ENCODE measurements at regions not wholly inside any gene's neighbourhood (a gene's known extent, or its start where the extent isn't known, plus 50 kb on each side); places are given as distances from the start of the nearest gene placed in this dataset.
"Not testable (repeated sequence)": the region's sequence is repeated elsewhere in the genome, so short reads cannot be mapped to it uniquely, and the experiment has no call there.

DNA sequence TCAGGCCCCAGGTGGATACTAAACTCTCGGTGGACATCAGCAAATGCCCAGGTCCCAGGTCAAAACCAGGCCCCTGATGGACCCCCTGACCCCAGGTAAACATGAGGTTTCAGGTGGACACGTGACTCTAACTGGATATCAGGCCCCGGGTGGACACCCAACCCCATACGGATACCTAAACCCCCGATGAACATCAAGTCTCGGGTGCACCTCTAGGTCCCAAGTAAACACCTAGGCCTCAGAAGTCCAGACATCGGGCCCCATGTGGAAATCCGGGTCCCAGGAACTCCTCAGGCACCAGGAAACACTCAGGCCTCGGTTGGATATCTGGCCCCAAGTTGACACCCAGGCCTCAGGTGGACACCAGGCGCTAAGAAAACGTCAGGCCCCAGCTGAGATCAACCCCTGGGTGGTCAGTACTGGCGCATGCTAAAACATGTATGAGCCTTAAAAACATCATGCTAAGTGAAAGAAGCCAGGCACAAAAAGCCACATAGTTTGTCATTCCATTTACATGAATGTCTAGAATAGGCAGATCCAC is 54.4 kb upstream of the SEPTIN5 start:
- FAIRE-seq: no peak
- Histone ChIP-seq H3K36me3 (ENCODE audit: control insufficient read depth, insufficient read depth, low read length) (no peaks in the 10 kb centered on the region), H3K4me3 (ENCODE audit: low read depth, low read length) (no peak overlapping the region), H3K27me3 (ENCODE audit: control insufficient read depth, insufficient read depth, low read length) (no peaks in the 10 kb centered on the region)
- DNase-seq (ENCODE audit: low read depth): no peak
- TF ChIP-seq, protein P1, sequence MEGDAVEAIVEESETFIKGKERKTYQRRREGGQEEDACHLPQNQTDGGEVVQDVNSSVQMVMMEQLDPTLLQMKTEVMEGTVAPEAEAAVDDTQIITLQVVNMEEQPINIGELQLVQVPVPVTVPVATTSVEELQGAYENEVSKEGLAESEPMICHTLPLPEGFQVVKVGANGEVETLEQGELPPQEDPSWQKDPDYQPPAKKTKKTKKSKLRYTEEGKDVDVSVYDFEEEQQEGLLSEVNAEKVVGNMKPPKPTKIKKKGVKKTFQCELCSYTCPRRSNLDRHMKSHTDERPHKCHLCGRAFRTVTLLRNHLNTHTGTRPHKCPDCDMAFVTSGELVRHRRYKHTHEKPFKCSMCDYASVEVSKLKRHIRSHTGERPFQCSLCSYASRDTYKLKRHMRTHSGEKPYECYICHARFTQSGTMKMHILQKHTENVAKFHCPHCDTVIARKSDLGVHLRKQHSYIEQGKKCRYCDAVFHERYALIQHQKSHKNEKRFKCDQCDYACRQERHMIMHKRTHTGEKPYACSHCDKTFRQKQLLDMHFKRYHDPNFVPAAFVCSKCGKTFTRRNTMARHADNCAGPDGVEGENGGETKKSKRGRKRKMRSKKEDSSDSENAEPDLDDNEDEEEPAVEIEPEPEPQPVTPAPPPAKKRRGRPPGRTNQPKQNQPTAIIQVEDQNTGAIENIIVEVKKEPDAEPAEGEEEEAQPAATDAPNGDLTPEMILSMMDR (IDR thresholded peaks at IDR 0.05; ENCODE audit: insufficient read depth, low read length, severe bottlenecking): no peak

DNA sequence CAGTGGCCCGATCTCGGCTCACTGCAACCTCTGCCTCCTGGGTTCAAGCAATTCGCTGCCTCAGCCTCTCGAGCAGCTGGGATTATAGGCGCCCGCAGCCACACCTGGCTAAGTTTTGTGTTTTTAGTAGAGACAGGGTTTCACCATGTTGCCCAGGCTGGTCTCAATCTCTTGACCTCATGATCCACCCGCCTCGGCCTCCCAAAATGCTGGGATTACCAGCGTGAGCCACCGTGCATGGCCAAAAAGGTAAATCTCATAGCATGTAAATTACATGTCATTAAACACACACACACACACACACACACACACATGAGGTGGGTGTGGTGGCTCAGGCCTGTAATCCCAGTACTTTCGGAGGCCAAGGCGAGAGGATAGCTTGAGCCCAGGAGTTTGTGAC is 53.7 kb upstream of the SEPTIN5 start:
- H3K36me3 ChIP-seq (ENCODE audit: control insufficient read depth, insufficient read depth, low read length); DNase-seq (ENCODE audit: low read depth); H3K27me3 ChIP-seq (ENCODE audit: control insufficient read depth, insufficient read depth, low read length); H3K4me3 ChIP-seq (ENCODE audit: low read depth, low read length); FAIRE-seq: not testable (repeated sequence)

DNA sequence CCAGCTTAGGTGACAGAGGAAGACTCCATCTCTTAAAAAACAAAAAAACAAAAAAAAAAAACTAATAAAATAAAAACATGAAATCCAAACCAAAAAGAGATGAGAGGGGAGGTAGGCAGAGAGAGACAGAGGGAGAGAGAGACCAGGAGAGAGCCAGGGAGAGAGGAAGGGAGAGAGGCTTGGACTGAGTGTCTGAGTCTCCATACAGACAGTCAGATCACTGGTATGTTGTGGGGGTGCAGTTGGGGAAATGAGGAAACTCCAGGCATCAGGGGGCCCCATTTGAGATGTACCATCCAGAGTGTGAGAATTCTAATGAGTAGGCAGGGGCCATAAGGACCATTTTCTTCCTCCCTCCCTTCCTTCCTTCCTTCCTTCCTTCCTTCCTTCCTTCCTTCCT is 53.1 kb upstream of the SEPTIN5 start:
- FAIRE-seq: no peak
- TF ChIP-seq, protein P1 (IDR thresholded peaks at IDR 0.05; ENCODE audit: insufficient read depth, low read length, severe bottlenecking): no peak

DNA sequence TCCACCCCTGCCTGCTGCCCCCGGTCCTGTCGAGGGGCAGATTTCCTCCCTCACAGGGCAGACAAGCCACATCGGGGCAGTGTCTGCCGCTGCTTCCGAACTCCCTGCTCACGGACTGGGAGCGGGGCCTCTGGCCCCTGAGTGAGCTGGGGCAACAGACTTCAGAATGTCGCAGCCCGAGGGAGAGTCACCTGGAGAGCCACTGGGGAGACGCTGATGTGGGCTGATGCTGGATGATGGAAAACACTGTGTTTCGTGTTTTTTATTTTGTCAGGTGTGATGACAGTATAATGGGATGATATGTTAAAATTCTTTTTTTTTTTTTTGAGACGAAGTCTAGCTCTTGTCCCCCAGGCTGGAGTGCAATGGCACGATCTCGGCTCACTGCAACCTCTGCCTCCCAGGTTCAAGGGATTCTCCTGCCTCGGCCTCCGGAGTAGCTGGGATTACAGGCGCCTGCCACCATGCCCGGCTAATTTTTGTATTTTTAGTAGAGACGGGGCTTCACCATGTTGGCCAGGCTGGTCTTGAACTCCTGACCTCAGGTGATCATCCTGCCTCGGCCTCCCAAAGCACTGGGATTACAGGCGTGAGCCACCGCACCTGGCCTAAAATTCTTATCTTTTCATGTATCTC is 52.1 kb upstream of the SEPTIN5 start:
- DNase-seq (ENCODE audit: low read depth); H3K27me3 ChIP-seq (ENCODE audit: control insufficient read depth, insufficient read depth, low read length); H3K4me3 ChIP-seq (ENCODE audit: low read depth, low read length); H3K36me3 ChIP-seq (ENCODE audit: control insufficient read depth, insufficient read depth, low read length); FAIRE-seq: not testable (repeated sequence)

More for the DNA sequence above, 53.1 kb upstream of the SEPTIN5 start:
- Histone ChIP-seq H3K4me3 (ENCODE audit: low read depth, low read length) (no peak overlapping the region), H3K27me3 (ENCODE audit: control insufficient read depth, insufficient read depth, low read length) (no peaks in the 10 kb centered on the region), H3K36me3 (ENCODE audit: control insufficient read depth, insufficient read depth, low read length) (no peaks in the 10 kb centered on the region)
- DNase-seq (ENCODE audit: low read depth): no peak

DNA sequence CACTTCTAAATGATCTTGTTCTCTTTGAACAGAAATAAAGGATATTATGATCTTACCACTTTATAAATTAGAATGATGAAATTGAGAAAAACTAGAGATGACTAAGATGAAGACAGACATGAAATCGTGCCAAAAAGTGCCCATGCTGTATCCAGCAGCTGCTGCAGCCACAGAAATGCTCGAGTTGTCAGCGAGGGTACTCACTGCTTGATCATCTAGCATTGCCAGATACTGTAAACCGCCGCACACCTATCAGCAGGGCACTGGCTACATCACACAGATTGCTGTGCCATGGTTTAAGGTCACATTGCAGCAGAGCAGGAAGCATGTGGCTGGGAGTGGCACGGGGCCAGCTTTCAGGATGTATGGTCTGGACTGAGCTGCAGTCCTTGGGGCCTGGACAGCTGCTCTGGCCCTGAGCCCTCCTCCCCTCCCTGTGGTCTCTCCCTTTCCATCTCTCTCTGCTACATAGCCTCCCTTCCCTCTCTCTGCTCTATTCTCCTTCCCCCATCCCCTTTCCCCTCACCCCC is 51.0 kb upstream of the SEPTIN5 start:
- no peak overlapping the region for H3K4me3 ChIP-seq (ENCODE audit: low read depth, low read length)
- H3K27me3 ChIP-seq (ENCODE audit: control insufficient read depth, insufficient read depth, low read length): no peaks in the 10 kb centered on the region
- H3K36me3 ChIP-seq (ENCODE audit: control insufficient read depth, insufficient read depth, low read length): no peaks in the 10 kb centered on the region
- TF ChIP-seq, protein P1 (IDR thresholded peaks at IDR 0.05; ENCODE audit: insufficient read depth, low read length, severe bottlenecking): no peak
- FAIRE-seq (no peak), DNase-seq (ENCODE audit: low read depth) (peak; percentile 30)

DNA sequence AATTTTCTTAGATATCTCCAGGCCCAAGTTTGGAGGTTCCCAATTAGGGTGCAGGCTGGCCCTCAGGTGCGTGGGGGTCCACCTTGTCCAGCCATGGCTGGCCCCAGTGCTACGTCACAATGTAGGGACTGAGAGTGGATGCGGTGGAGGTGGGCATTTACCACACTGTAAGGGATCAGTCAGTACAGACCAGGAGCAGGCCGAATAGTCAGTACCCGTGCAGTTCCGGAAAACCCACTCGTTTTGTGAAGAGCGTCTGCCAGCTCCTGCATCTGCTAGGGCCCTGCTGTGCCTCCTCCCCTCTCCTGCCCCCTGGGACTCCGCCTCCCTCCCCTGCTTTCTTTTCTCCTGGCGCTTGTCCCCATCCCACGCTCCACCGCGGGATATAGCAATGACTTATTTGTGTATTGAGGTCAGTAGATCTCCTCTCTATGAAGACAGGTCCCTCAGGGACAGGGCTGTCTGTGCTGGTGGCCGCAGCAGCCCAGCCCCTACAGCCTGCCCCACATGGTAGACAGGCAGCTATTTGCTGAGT is 50.4 kb upstream of the SEPTIN5 start:
- TF ChIP-seq, protein P1 (IDR thresholded peaks at IDR 0.05; ENCODE audit: insufficient read depth, low read length, severe bottlenecking): no peak
- no peaks in the 10 kb centered on the region for H3K27me3 ChIP-seq (ENCODE audit: control insufficient read depth, insufficient read depth, low read length)
- FAIRE-seq: no peak
- DNase-seq (ENCODE audit: low read depth): no peak
- H3K4me3 ChIP-seq (ENCODE audit: low read depth, low read length): no peak overlapping the region
- H3K36me3 ChIP-seq (ENCODE audit: control insufficient read depth, insufficient read depth, low read length): no peaks in the 10 kb centered on the region

Measured in bronchial epithelial cell (primary cell).